ENCODE measurements at regions not wholly inside any gene's neighbourhood (a gene's known extent, or its start where the extent isn't known, plus 50 kb on each side); places are given as distances from the start of the nearest gene placed in this dataset.

- H3K4me1 Mint-ChIP-seq: no peaks in the 10 kb centered on the region
- H3K9me3 Mint-ChIP-seq: peaks cover 0 to 5% (median 4%) of the 10 kb centered on the region in 11 donors
- Histone ChIP-seq H3K36me3 (ENCODE audit: control insufficient read depth in 2 of 3, insufficient read depth in 3 of 3, low read length in 3 of 3) (no peaks in the 10 kb centered on the region), H3K4me3 (ENCODE audit: low read length) (no peak overlapping the region), H3K4me1 (ENCODE audit: control insufficient read depth in 2 of 2, insufficient read depth in 2 of 2, low read length in 2 of 2) (no peaks in the 10 kb centered on the region), H3K9me3 (ENCODE audit: control insufficient read depth in 2 of 3, low read length in 3 of 3) (no peaks in the 10 kb centered on the region), H3K27ac (ENCODE audit: low read depth, low read length) (no peak overlapping the region), H3K27me3 (ENCODE audit: control insufficient read depth in 2 of 2, insufficient read depth in 2 of 2, low read length in 2 of 2) (no peaks in the 10 kb centered on the region)
- no peaks in the 10 kb centered on the region for H3K27me3 Mint-ChIP-seq
- ChIA-PET POLR2A (no interaction called here), CTCF (no interaction called here)
- DNase-seq (no peak), ATAC-seq (no peak)
- intact Hi-C loops (cut with micrococcal nuclease): no loop called here
- no peaks in the 10 kb centered on the region for H3K36me3 Mint-ChIP-seq
- H3K4me3 Mint-ChIP-seq: no peak overlapping the region
- no peak overlapping the region for H3K27ac Mint-ChIP-seq
Observed at GRCh38 chr4:97349468-97350186, 793.6 kb downstream of the STPG2 start.

- CTCF ChIA-PET: interaction anchor here (0.6 kb wide), 2 partner anchors 721 to 1703 kb away, joined by 3 read pairs; no protein-coding TSS in a partner anchor
- no peak overlapping the region for H3K4me3 ChIP-seq (ENCODE audit: low read length)
- intact Hi-C loops (cut with micrococcal nuclease): no loop called here
Observed at GRCh38 chr4:97353876-97354275, 789.4 kb downstream of the STPG2 start.

GRCh38 chr4:97359826-97360225 lies 783.5 kb downstream of the STPG2 start:
- H3K27me3 ChIP-seq (ENCODE audit: control insufficient read depth in 2 of 2, insufficient read depth in 2 of 2, low read length in 2 of 2): no peaks in the 10 kb centered on the region
- ATAC-seq (no peak), DNase-seq (no peak)
- H3K4me1 ChIP-seq (ENCODE audit: control insufficient read depth in 2 of 2, insufficient read depth in 2 of 2, low read length in 2 of 2): no peaks in the 10 kb centered on the region
- H3K36me3 ChIP-seq (ENCODE audit: control insufficient read depth in 2 of 3, insufficient read depth in 3 of 3, low read length in 3 of 3): no peaks in the 10 kb centered on the region
- Mint-ChIP-seq H3K9me3 (peaks cover 0 to 43% (median 14%) of the 10 kb centered on the region in 11 donors), H3K27me3 (no peaks in the 10 kb centered on the region), H3K4me3 (no peak overlapping the region), H3K36me3 (no peaks in the 10 kb centered on the region), H3K27ac (no peak overlapping the region), H3K4me1 (no peaks in the 10 kb centered on the region)
- ChIA-PET POLR2A (no interaction called here), CTCF (no interaction called here)
- no peak overlapping the region for H3K4me3 ChIP-seq (ENCODE audit: low read length)
- intact Hi-C loops (cut with micrococcal nuclease): no loop called here
- H3K27ac ChIP-seq (ENCODE audit: low read depth, low read length): no peak overlapping the region
- H3K9me3 ChIP-seq (ENCODE audit: control insufficient read depth in 2 of 3, low read length in 3 of 3): no peaks in the 10 kb centered on the region

More at GRCh38 chr4:97353876-97354275, 789.4 kb downstream of the STPG2 start:
- Mint-ChIP-seq H3K4me3 (no peak overlapping the region), H3K27me3 (no peaks in the 10 kb centered on the region), H3K36me3 (no peaks in the 10 kb centered on the region), H3K4me1 (no peaks in the 10 kb centered on the region), H3K27ac (no peak overlapping the region), H3K9me3 (peaks cover 0 to 23% (median 9%) of the 10 kb centered on the region in 11 donors)
- ATAC-seq: no peak
- Histone ChIP-seq H3K27me3 (ENCODE audit: control insufficient read depth in 2 of 2, insufficient read depth in 2 of 2, low read length in 2 of 2) (no peaks in the 10 kb centered on the region), H3K4me1 (ENCODE audit: control insufficient read depth in 2 of 2, insufficient read depth in 2 of 2, low read length in 2 of 2) (no peaks in the 10 kb centered on the region), H3K27ac (ENCODE audit: low read depth, low read length) (no peak overlapping the region), H3K36me3 (ENCODE audit: control insufficient read depth in 2 of 3, insufficient read depth in 3 of 3, low read length in 3 of 3) (no peaks in the 10 kb centered on the region), H3K9me3 (ENCODE audit: control insufficient read depth in 2 of 3, low read length in 3 of 3) (no peaks in the 10 kb centered on the region)
- POLR2A ChIA-PET: no interaction called here
- DNase-seq: no peak

- Histone ChIP-seq H3K36me3 (ENCODE audit: control insufficient read depth in 2 of 3, insufficient read depth in 3 of 3, low read length in 3 of 3) (no peaks in the 10 kb centered on the region), H3K4me1 (ENCODE audit: control insufficient read depth in 2 of 2, insufficient read depth in 2 of 2, low read length in 2 of 2) (no peaks in the 10 kb centered on the region), H3K27me3 (ENCODE audit: control insufficient read depth in 2 of 2, insufficient read depth in 2 of 2, low read length in 2 of 2) (no peaks in the 10 kb centered on the region), H3K27ac (ENCODE audit: low read depth, low read length) (no peak overlapping the region), H3K4me3 (ENCODE audit: low read length) (no peak overlapping the region), H3K9me3 (ENCODE audit: control insufficient read depth in 2 of 3, low read length in 3 of 3) (no peaks in the 10 kb centered on the region)
- no peak for ATAC-seq
- no peak overlapping the region for H3K4me3 Mint-ChIP-seq
- POLR2A ChIA-PET: no interaction called here
- no peak for DNase-seq
- H3K36me3 Mint-ChIP-seq: no peaks in the 10 kb centered on the region
- intact Hi-C loops (cut with micrococcal nuclease): no loop called here
- H3K27me3 Mint-ChIP-seq: no peaks in the 10 kb centered on the region
- H3K9me3 Mint-ChIP-seq: peaks cover 0 to 45% (median 14%) of the 10 kb centered on the region in 11 donors
- CTCF ChIA-PET: no interaction called here
- no peak overlapping the region for H3K27ac Mint-ChIP-seq
- peaks cover 0 to 1% (median 0%) of the 10 kb centered on the region in 7 donors for H3K4me1 Mint-ChIP-seq
Observed at GRCh38 chr4:97360733-97361132, 782.5 kb downstream of the STPG2 start.

- DNase-seq: no peak
- no peak overlapping the region for H3K27ac Mint-ChIP-seq
- H3K27me3 Mint-ChIP-seq: no peaks in the 10 kb centered on the region
- no peaks in the 10 kb centered on the region for H3K27me3 ChIP-seq (ENCODE audit: control insufficient read depth in 2 of 2, insufficient read depth in 2 of 2, low read length in 2 of 2)
- H3K4me3 ChIP-seq (ENCODE audit: low read length): no peak overlapping the region
- H3K9me3 ChIP-seq (ENCODE audit: control insufficient read depth in 2 of 3, low read length in 3 of 3): no peaks in the 10 kb centered on the region
- POLR2A ChIA-PET: no interaction called here
- H3K36me3 ChIP-seq (ENCODE audit: control insufficient read depth in 2 of 3, insufficient read depth in 3 of 3, low read length in 3 of 3): no peaks in the 10 kb centered on the region
- no peaks in the 10 kb centered on the region for H3K36me3 Mint-ChIP-seq
- CTCF ChIA-PET: no interaction called here
- ATAC-seq: no peak
- intact Hi-C loops (cut with micrococcal nuclease): no loop called here
- H3K4me1 Mint-ChIP-seq: peaks cover 0 to 1% (median 0%) of the 10 kb centered on the region in 7 donors
- H3K4me3 Mint-ChIP-seq: no peak overlapping the region
- H3K9me3 Mint-ChIP-seq: peaks cover 4 to 35% (median 10%) of the 10 kb centered on the region in 11 donors
- no peaks in the 10 kb centered on the region for H3K4me1 ChIP-seq (ENCODE audit: control insufficient read depth in 2 of 2, insufficient read depth in 2 of 2, low read length in 2 of 2)
- H3K27ac ChIP-seq (ENCODE audit: low read depth, low read length): no peak overlapping the region
Observed at GRCh38 chr4:97367878-97368277, 775.4 kb downstream of the STPG2 start.

GRCh38 chr4:97370568-97370967 lies 772.7 kb downstream of the STPG2 start:
- no peak overlapping the region for H3K27ac ChIP-seq (ENCODE audit: low read depth, low read length)
- no peaks in the 10 kb centered on the region for H3K36me3 Mint-ChIP-seq

GRCh38 chr4:97374526-97374925 lies 768.8 kb downstream of the STPG2 start:
- Histone ChIP-seq H3K4me3 (ENCODE audit: low read length) (no peak overlapping the region), H3K27ac (ENCODE audit: low read depth, low read length) (no peak overlapping the region), H3K27me3 (ENCODE audit: control insufficient read depth in 2 of 2, insufficient read depth in 2 of 2, low read length in 2 of 2) (no peaks in the 10 kb centered on the region), H3K4me1 (ENCODE audit: control insufficient read depth in 2 of 2, insufficient read depth in 2 of 2, low read length in 2 of 2) (no peaks in the 10 kb centered on the region), H3K36me3 (ENCODE audit: control insufficient read depth in 2 of 3, insufficient read depth in 3 of 3, low read length in 3 of 3) (no peaks in the 10 kb centered on the region), H3K9me3 (ENCODE audit: control insufficient read depth in 2 of 3, low read length in 3 of 3) (peaks cover 0 to 3% (median 0%) of the 10 kb centered on the region in 3 experiments)
- H3K4me3 Mint-ChIP-seq: no peak overlapping the region
- CTCF ChIA-PET: no interaction called here
- H3K9me3 Mint-ChIP-seq: peaks cover 0 to 25% (median 6%) of the 10 kb centered on the region in 11 donors
- DNase-seq: no peak
- ATAC-seq: no peak
- POLR2A ChIA-PET: no interaction called here
- H3K27me3 Mint-ChIP-seq: no peaks in the 10 kb centered on the region
- no peaks in the 10 kb centered on the region for H3K36me3 Mint-ChIP-seq
- H3K27ac Mint-ChIP-seq: no peak overlapping the region
- intact Hi-C loops (cut with micrococcal nuclease): no loop called here
- H3K4me1 Mint-ChIP-seq: no peaks in the 10 kb centered on the region

More at GRCh38 chr4:97370568-97370967, 772.7 kb downstream of the STPG2 start:
- Mint-ChIP-seq H3K27ac (no peak overlapping the region), H3K9me3 (peaks cover 1 to 29% (median 8%) of the 10 kb centered on the region in 11 donors), H3K27me3 (no peaks in the 10 kb centered on the region), H3K4me1 (no peaks in the 10 kb centered on the region), H3K4me3 (no peak overlapping the region)
- CTCF ChIA-PET: no interaction called here
- H3K27me3 ChIP-seq (ENCODE audit: control insufficient read depth in 2 of 2, insufficient read depth in 2 of 2, low read length in 2 of 2): no peaks in the 10 kb centered on the region
- intact Hi-C loops (cut with micrococcal nuclease): no loop called here
- POLR2A ChIA-PET: no interaction called here
- DNase-seq (no peak), ATAC-seq (no peak)
- H3K4me3 ChIP-seq (ENCODE audit: low read length): no peak overlapping the region
- peaks cover 0 to 3% (median 0%) of the 10 kb centered on the region in 3 experiments for H3K9me3 ChIP-seq (ENCODE audit: control insufficient read depth in 2 of 3, low read length in 3 of 3)
- no peaks in the 10 kb centered on the region for H3K4me1 ChIP-seq (ENCODE audit: control insufficient read depth in 2 of 2, insufficient read depth in 2 of 2, low read length in 2 of 2)
- no peaks in the 10 kb centered on the region for H3K36me3 ChIP-seq (ENCODE audit: control insufficient read depth in 2 of 3, insufficient read depth in 3 of 3, low read length in 3 of 3)

Data from naive thymus-derived CD4-positive, alpha-beta T cell (primary cell).